K562 (cell line): ENCODE measurements at regions not wholly inside any gene's neighbourhood (a gene's known extent, or its start where the extent isn't known, plus 50 kb on each side); places are given as distances from the start of the nearest gene placed in this dataset.

Source experiments
- ATAC-seq: fragments of 200-7000 bp; cut with Tn5 transposase; 3 replicates; pipeline ENCODE4 v1.9.1; 2020; ENCODE audit warnings: moderate library complexity
- BruUV-seq: library from RNA; stranded (reverse); fragments of 400-500 nt; replicated peaks from 2 replicates; lab custom pipeline; 2021; lab: Mats Ljungman, UMichigan
- CTCF ChIA-PET: fragments of 300-600 bp; formaldehyde crosslinking; extraction: SDS; loops from one replicate; lab custom pipeline; 2021; ENCODE audit warnings: low intra/inter-chr PET ratio; lab: Yijun Ruan, JAX
- POLR2A ChIA-PET: fragments of 300-600, 350-650 bp; sonication (Branson Sonifier 250); formaldehyde crosslinking; extraction: SDS; loops from one replicate; lab custom pipeline; 2021; ENCODE audit warnings: antibody characterized with exemption, inconsistent platforms; lab: Yijun Ruan, JAX
- DNase-seq, 4 experiments: peaks; one replicate each; pipeline versions ENCODE4 v3.0.0 to v3.0.0-alpha.2; 2011 to 2018; ENCODE audit warnings: low spot score in 3 of 4, mixed read lengths in 3 of 4; ENCODE audit errors: extremely low read depth in 1 of 4
- FAIRE-seq: peaks from 2 replicates; lab custom pipeline; 2011; peaks lifted over from hg19 to GRCh38; lab: Jason Lieb, UNC
- H2AFZ ChIP-seq: 2 replicates; pipeline ENCODE4 v1.6.0; 2011; ENCODE audit warnings: low read depth, low read length, control low read depth, inconsistent platforms
- H3K27ac ChIP-seq: fragments of 200-600 bp; 3 replicates; pipeline ENCODE4 v1.8.0; 2011; ENCODE audit warnings: low read depth, mild to moderate bottlenecking, control low read depth, inconsistent platforms, low read length, moderate library complexity, mixed read lengths; ENCODE audit errors: extremely low read depth
- H3K27me3 ChIP-seq, 2 experiments: fragments of 300-600 bp in 1 of 2; 2 replicates in 1 of 2; 3 replicates in 1 of 2; pipeline versions ENCODE4 v1.6.0 to v1.8.0; 2011; ENCODE audit warnings: inconsistent platforms in 2 of 2, low read length in 2 of 2, mild to moderate bottlenecking in 1 of 2, mixed read lengths in 1 of 2, moderate library complexity in 1 of 2; ENCODE audit not compliant: control insufficient read depth in 2 of 2, insufficient read depth in 2 of 2
- H3K36me3 ChIP-seq: fragments of 300-600 bp; 3 replicates; pipeline ENCODE4 v1.8.0; 2011; ENCODE audit warnings: mild to moderate bottlenecking, low read length, inconsistent platforms; ENCODE audit not compliant: control insufficient read depth, insufficient read depth
- H3K4me1 ChIP-seq, 2 experiments: fragments of 200-600 bp in 1 of 2; replicated peaks in 1 of 2; 2 replicates in 1 of 2; 3 replicates in 1 of 2; pipeline versions ENCODE4 v1.5.1 to v1.8.0; 2011; ENCODE audit warnings: inconsistent platforms in 2 of 2, low read length in 2 of 2, mild to moderate bottlenecking in 1 of 2, mixed read lengths in 1 of 2, moderate library complexity in 1 of 2; ENCODE audit not compliant: control insufficient read depth in 2 of 2, insufficient read depth in 2 of 2
- H3K4me2 ChIP-seq: 2 replicates; pipeline ENCODE4 v1.6.1; 2011; ENCODE audit warnings: low read length, control low read depth, inconsistent platforms, mixed read lengths; ENCODE audit not compliant: insufficient read depth
- H3K4me3 ChIP-seq: fragments of 200-600 bp; sonication (generic), shearing (Covaris generic); 2 replicates; pipeline ENCODE4 v1.5.1; 2016; ENCODE audit warnings: control low read depth, inconsistent platforms
- H3K79me2 ChIP-seq: fragments of 200-600 bp; 3 replicates; pipeline ENCODE4 v1.8.0; 2011; ENCODE audit warnings: low read length, inconsistent platforms; ENCODE audit not compliant: control insufficient read depth, insufficient read depth
- H3K9ac ChIP-seq, 2 experiments: 2 replicates each; pipeline versions ENCODE4 v1.6.0 to v1.6.1; 2011; ENCODE audit warnings: low read depth in 2 of 2, low read length in 2 of 2, control low read depth in 1 of 2, inconsistent platforms in 1 of 2, mild to moderate bottlenecking in 1 of 2, mixed read lengths in 1 of 2; ENCODE audit not compliant: insufficient read depth in 1 of 2
- H3K9me1 ChIP-seq: one replicate; pipeline ENCODE4 v1.6.0; 2011; ENCODE audit warnings: inconsistent platforms, mild to moderate bottlenecking, low read length, moderate library complexity; ENCODE audit not compliant: control insufficient read depth, insufficient read depth
- H3K9me3 ChIP-seq: replicated peaks from 2 replicates; pipeline ENCODE4 v1.5.1; 2011; ENCODE audit warnings: low read depth, low read length, inconsistent platforms; ENCODE audit not compliant: control insufficient read depth, insufficient read depth
- H4K20me1 ChIP-seq: replicated peaks from 2 replicates; pipeline ENCODE4 v1.6.1; 2011; ENCODE audit warnings: low read length, inconsistent platforms, mixed read lengths; ENCODE audit not compliant: control insufficient read depth, insufficient read depth
- C11orf30 ChIP-seq: fragments of 450-650 bp; IDR thresholded peaks from 2 replicates; pipeline ENCODE4 v1.6.1; 2016; ENCODE audit warnings: low read depth, mild to moderate bottlenecking
- CHD2 ChIP-seq: IDR thresholded peaks from 2 replicates; pipeline ENCODE4 v1.6.1; 2011; ENCODE audit warnings: low read depth, low read length
- HMGN3 ChIP-seq: IDR thresholded peaks from 2 replicates; pipeline ENCODE4 v1.6.1; 2011; ENCODE audit warnings: borderline replicate concordance, low read depth, mild to moderate bottlenecking, mixed read lengths, low read length; ENCODE audit not compliant: insufficient read length; ENCODE audit errors: extremely low read depth
- HNRNPLL ChIP-seq: fragments of 200-400 bp; formaldehyde crosslinking; IDR thresholded peaks from 2 replicates; pipeline ENCODE4 v1.6.1; 2017; ENCODE audit warnings: low read length, low read depth, mild to moderate bottlenecking; ENCODE audit not compliant: poor library complexity, severe bottlenecking
- KAT2B ChIP-seq: IDR thresholded peaks from one replicate; pipeline ENCODE4 v1.6.1; 2012; ENCODE audit warnings: low read depth, mild to moderate bottlenecking, control low read depth, inconsistent platforms, low read length, moderate library complexity
- MCM3 ChIP-seq: fragments of 450-650 bp; IDR thresholded peaks from 2 replicates; pipeline ENCODE4 v1.6.1; 2016
- MYNN ChIP-seq, 2 experiments: sonication (generic); formaldehyde crosslinking in 1 of 2; IDR thresholded peaks; 2 replicates each; pipeline versions ENCODE4 v1.5.0 to v1.6.1; 2016 to 2020; ENCODE audit warnings: antibody characterized with exemption in 1 of 2, missing genetic modification reagents in 1 of 2
- PCBP2 ChIP-seq: fragments of 200-400 bp; formaldehyde crosslinking; IDR thresholded peaks from 2 replicates; pipeline ENCODE4 v1.6.1; 2018; ENCODE audit warnings: low read length, low read depth, mild to moderate bottlenecking, moderate library complexity; ENCODE audit not compliant: poor library complexity, severe bottlenecking
- POLR2B ChIP-seq: fragments of 450-650 bp; IDR thresholded peaks from 2 replicates; pipeline ENCODE4 v1.6.1; 2018; ENCODE audit warnings: low read depth; ENCODE audit not compliant: partially characterized antibody
- TCF15 ChIP-seq: fragments of 250-450 bp; sonication (Bioruptor Pico); IDR thresholded peaks from 2 replicates; pipeline ENCODE4 v1.8.0; 2022; ENCODE audit warnings: moderate library complexity, mild to moderate bottlenecking, inconsistent platforms
- ZKSCAN8 ChIP-seq: fragments of 200-800 bp; sonication (Bioruptor generic); IDR thresholded peaks from 2 replicates; pipeline ENCODE4 v1.6.1; 2016; ENCODE audit warnings: missing genetic modification characterization, missing compliant biosample characterization
- WGBS: fragments of 100-300 bp; shearing (Covaris generic); methylation state at CpG from one replicate; pipeline ENCODE4 v1.1.6; 2016; ENCODE audit warnings: low coverage, mixed read lengths; ENCODE audit not compliant: insufficient coverage; ENCODE audit errors: missing lambda C conversion rate; 5-methylcytosine and 5-hydroxymethylcytosine counted together
- in situ Hi-C: fragments of 300-500 bp; cut with MboI; formaldehyde crosslinking; loops from 4 replicates; pipeline ENCODE4 v1.15.0; 2018; ENCODE audit warnings: inconsistent platforms, mixed read lengths
- intact Hi-C: fragments of 100-400 bp; cut with micrococcal nuclease; formaldehyde crosslinking; loops from 2 replicates; pipeline ENCODE4 v1.14.2; 2022
- TF ChIP-seq, protein P1 (sequence below): sonication (generic); formaldehyde crosslinking; IDR thresholded peaks from 2 replicates; pipeline ENCODE4 v1.5.0; 2020; ENCODE audit warnings: missing genetic modification reagents
- TF ChIP-seq, protein P2 (sequence below), 3 experiments: IDR thresholded peaks in 2 of 3; conservative IDR thresholded peaks in 1 of 3; 2 replicates each; pipeline ENCODE4 v1.5.1; 2011 to 2012; ENCODE audit warnings: low read length in 3 of 3, mild to moderate bottlenecking in 3 of 3, control low read depth in 2 of 3, improper control_type of control experiment in 1 of 3, inconsistent platforms in 1 of 3, low read depth in 1 of 3, mixed read lengths in 1 of 3, moderate library complexity in 1 of 3; ENCODE audit not compliant: insufficient read depth in 2 of 3
- TF ChIP-seq, protein P3 (sequence below): fragments of 450-650 bp; formaldehyde crosslinking; IDR thresholded peaks from 2 replicates; pipeline ENCODE4 v1.4.0; 2020; ENCODE audit warnings: mild to moderate bottlenecking, moderate library complexity

- no peak overlapping the region for H2AFZ ChIP-seq
- no peaks in the 10 kb centered on the region for H3K9me3 ChIP-seq
- CTCF ChIA-PET = no interaction called here
- no peaks in the 10 kb centered on the region for H4K20me1 ChIP-seq
- TF ChIP-seq CHD2 (no peak), TCF15 (CRISPR knock-in tag) (no peak), ZKSCAN8 (CRISPR knock-in tag) (no peak), C11orf30 (no peak), MYNN (IDR thresholded peaks at IDR 0.05) (no peak), MYNN (CRISPR knock-in tag; IDR thresholded peaks at IDR 0.05) (no peak), HMGN3 (no peak), KAT2B (no peak), PCBP2 (no peak), POLR2B (no peak), HNRNPLL (no peak), MCM3 (no peak)
- TF ChIP-seq, protein P1, sequence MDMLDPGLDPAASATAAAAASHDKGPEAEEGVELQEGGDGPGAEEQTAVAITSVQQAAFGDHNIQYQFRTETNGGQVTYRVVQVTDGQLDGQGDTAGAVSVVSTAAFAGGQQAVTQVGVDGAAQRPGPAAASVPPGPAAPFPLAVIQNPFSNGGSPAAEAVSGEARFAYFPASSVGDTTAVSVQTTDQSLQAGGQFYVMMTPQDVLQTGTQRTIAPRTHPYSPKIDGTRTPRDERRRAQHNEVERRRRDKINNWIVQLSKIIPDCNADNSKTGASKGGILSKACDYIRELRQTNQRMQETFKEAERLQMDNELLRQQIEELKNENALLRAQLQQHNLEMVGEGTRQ (CRISPR knock-in tag) = no peak
- TF ChIP-seq, protein P2, sequence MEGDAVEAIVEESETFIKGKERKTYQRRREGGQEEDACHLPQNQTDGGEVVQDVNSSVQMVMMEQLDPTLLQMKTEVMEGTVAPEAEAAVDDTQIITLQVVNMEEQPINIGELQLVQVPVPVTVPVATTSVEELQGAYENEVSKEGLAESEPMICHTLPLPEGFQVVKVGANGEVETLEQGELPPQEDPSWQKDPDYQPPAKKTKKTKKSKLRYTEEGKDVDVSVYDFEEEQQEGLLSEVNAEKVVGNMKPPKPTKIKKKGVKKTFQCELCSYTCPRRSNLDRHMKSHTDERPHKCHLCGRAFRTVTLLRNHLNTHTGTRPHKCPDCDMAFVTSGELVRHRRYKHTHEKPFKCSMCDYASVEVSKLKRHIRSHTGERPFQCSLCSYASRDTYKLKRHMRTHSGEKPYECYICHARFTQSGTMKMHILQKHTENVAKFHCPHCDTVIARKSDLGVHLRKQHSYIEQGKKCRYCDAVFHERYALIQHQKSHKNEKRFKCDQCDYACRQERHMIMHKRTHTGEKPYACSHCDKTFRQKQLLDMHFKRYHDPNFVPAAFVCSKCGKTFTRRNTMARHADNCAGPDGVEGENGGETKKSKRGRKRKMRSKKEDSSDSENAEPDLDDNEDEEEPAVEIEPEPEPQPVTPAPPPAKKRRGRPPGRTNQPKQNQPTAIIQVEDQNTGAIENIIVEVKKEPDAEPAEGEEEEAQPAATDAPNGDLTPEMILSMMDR (IDR thresholded peaks at IDR 0.05 in 2 of 3, conservative IDR thresholded peaks at IDR 0.05 in 1 of 3; ENCODE audit: insufficient read depth in 2 of 3, low read depth in 1 of 3, low read length in 3 of 3) = no peak
- TF ChIP-seq, protein P3, sequence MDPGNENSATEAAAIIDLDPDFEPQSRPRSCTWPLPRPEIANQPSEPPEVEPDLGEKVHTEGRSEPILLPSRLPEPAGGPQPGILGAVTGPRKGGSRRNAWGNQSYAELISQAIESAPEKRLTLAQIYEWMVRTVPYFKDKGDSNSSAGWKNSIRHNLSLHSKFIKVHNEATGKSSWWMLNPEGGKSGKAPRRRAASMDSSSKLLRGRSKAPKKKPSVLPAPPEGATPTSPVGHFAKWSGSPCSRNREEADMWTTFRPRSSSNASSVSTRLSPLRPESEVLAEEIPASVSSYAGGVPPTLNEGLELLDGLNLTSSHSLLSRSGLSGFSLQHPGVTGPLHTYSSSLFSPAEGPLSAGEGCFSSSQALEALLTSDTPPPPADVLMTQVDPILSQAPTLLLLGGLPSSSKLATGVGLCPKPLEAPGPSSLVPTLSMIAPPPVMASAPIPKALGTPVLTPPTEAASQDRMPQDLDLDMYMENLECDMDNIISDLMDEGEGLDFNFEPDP (CRISPR knock-in tag) = no peak
- TF ChIP-seq, all 486 proteins: peak for 0
- Histone ChIP-seq H3K9ac (no peak overlapping the region), H3K27me3 (no peaks in the 10 kb centered on the region), H3K27ac (no peak overlapping the region), H3K4me2 (no peak overlapping the region), H3K79me2 (no peaks in the 10 kb centered on the region), H3K9me1 (no peaks in the 10 kb centered on the region), H3K36me3 (no peaks in the 10 kb centered on the region), H3K4me1 (no peaks in the 10 kb centered on the region), H3K4me3 (no peak overlapping the region)
- BruUV-seq = no TSS peak
- no peak for FAIRE-seq
- WGBS = 0% methylated on average over 2 of the region's 5 CpGs
- POLR2A ChIA-PET = no interaction called here
- ATAC-seq = no peak
- no peak for DNase-seq
- intact Hi-C loops = no loop called here
- in situ Hi-C loops = no loop called here
Measured at GRCh38 chr1:55935236-55935635, 644.1 kb downstream of the PLPP3 start.
